Inferior parietal cortex (tissue), 1 donor: ENCODE measurements at regions not wholly inside any gene's neighbourhood (a gene's known extent, or its start where the extent isn't known, plus 50 kb on each side); places are given as distances from the start of the nearest gene placed in this dataset.
"Not testable (repeated sequence)": the region's sequence is repeated elsewhere in the genome, so short reads cannot be mapped to it uniquely, and the experiment has no call there.

ENCODE experiments used
- DNase-seq: peaks from one replicate; pipeline ENCODE4 v3.0.0-alpha.2; 2016; ENCODE audit errors: extremely low spot score

DNA sequence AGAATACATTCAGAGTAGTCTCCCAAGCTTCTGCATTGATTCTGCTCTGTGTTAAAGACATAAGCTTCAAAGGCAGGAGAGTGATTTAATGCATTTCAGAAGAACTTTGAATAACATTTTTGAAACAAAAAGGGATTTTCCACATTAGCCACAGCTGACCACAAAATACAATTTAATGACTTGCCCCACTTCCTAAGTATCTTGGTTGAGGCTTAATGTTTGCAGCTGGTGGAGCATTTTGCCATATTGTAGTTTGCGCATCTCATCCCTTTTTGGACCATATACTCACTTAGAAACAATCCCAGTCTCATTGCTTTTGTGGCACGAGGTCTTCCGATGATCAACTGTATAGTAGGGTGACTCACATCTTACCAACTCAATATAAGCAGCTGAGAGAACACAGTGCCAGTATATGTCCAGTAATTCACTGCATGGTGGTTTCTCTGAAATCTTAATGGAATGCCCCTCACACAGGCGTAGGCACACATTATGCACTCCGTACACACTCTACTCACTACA is 455.8 kb upstream of the PTGER4 start:
- no peak for DNase-seq

DNA sequence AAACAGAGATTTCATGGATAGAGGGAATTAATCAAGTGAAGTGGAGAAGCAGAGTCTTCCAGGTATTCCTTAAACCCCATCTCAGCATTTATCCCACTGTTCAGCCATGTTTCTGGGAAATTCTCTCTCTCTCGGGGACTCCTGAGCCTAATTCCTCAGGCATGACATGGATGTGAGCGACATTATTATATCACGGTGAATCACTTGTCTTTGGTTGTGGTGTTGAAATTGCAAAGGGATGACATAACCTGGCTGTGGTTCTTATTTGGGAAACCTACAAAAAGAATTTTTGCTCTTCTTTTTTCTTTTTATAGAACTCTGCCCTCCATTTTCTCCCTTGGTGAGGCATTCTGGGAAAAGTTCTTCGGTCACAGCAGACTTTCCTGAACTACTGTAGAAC is 457.9 kb upstream of the PTGER4 start:
- DNase-seq, result no peak

DNA sequence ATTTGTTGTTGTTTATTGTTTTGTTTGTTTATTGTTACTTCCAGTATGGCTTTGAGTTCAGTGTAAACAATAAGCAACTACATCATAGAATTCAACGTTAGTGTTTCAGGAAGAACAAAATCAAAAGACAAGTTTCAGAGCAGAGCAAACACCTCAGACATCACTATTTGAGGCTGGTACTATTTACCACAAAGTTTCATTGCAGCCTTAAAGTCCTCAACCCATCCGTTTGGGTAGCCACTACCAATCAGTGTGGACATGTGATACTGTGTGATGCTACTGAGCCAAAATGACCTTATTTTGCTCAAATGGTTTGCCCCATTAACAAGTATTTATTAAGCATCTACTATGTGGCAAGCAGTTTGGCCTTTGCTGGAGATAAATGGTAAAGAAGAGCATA is 458.5 kb upstream of the PTGER4 start:
- DNase-seq, result no peak

DNA sequence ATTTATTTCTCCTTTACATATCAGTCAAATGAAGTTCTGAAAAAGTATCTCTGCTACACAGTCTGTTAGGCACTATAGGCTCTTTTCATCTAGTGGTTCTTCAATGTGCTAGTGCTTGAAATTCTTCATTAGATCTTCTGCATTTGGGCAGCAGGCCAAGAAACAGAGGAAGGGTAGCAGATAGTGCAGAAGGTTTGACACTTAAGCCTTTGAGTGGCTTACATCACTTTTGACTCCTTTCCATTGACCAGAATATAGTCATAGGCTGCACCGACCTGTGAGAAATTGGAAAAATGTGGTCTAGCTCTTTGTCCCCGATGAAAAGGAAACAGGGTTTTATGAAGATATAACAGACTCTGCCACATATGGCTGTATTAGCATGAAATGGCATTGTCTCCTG is 459.5 kb upstream of the PTGER4 start:
- DNase-seq, result no peak

DNA sequence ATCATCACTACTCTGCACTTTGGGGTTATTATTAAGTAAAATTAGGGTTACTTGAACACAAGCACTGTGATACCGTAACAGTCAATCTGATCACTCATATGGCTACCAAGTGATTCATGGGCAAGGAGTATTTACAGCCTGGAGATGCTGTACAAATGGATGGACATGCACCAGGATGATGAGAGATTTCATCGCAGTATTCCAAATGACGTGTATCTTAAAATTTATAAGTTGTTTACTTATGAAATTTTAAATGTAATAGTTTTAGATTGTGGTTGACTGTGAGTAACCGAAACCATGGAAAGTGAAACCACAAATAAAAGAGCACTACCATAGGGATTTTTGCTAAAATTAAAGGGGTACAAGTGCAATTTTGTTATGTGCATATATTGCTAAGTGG is 462.2 kb upstream of the PTGER4 start:
- no peak for DNase-seq

- no peak for DNase-seq
Measured at GRCh38 chr5:40210694-40211093, 469.0 kb upstream of the PTGER4 start.

DNA sequence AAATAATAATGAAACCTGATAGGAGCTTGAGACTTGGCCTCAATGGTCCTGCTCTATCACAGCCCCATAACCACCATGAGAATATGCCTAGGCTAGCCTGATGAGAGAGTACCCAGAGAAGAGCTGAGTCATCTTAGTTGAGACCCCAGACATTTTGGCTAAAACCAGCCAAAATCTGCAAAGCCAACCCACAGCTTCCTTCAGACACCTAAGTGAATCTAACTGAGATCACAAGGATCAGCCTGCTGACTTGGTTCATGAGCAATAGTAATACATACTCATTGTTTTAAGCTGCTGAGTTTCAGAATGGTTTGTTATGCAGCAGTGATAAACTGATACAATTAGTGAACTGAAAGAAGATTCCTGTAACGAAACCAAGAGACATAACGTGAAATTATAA is 473.7 kb upstream of the PTGER4 start:
- no peak for DNase-seq

DNA sequence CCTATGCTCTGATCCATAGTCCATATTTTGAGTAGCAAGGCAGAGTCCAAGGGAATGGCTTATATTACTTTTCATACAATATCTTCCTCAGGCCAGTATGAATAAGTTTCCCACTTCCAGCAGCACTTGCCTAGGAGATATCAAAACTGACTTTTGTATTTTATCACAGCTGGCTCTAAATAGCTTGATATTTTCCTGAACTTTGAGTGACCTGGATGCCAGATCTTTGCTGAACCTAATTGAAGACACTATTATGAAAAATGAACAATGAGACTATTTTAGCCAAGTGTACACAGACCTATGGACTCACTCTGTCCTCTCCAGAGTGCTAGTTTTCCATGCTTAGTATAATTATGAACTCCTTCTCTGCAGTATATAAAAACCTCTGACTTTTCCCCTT is 475.6 kb upstream of the PTGER4 start:
- no peak for DNase-seq

- DNase-seq, result no peak
Measured at GRCh38 chr5:40202814-40203440, 476.8 kb upstream of the PTGER4 start.

DNA sequence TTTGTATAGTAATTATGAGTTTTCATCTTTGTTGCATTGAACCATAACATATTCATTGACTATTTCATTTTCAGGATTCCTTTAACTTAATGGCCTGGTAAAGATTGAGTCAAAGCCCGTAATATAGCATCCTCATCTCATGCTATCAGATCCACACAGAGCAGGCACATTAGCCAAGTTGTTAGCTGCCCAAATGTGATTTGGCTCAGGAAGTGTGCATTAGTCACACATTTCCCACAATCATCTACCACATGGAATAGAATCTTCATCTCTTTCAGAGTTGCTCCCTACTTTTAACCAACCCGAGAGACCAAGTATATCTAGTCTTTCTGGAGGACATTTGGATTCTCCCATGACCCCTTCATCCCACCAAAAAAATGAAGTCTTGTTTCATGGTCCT is 481.0 kb upstream of the PTGER4 start:
- DNase-seq, result no peak

- not testable (repeated sequence) for DNase-seq
Measured at GRCh38 chr5:40195574-40195973, 484.1 kb upstream of the PTGER4 start.

GRCh38 chr5:40191150-40191549 is 488.6 kb upstream of the PTGER4 start:
- no peak for DNase-seq

- no peak for DNase-seq
Measured at GRCh38 chr5:40172721-40173120, 507.0 kb upstream of the PTGER4 start.

GRCh38 chr5:40171971-40172370 is 507.7 kb upstream of the PTGER4 start:
- no peak for DNase-seq

GRCh38 chr5:40167283-40167682 is 512.4 kb upstream of the PTGER4 start:
- DNase-seq, result no peak

DNA sequence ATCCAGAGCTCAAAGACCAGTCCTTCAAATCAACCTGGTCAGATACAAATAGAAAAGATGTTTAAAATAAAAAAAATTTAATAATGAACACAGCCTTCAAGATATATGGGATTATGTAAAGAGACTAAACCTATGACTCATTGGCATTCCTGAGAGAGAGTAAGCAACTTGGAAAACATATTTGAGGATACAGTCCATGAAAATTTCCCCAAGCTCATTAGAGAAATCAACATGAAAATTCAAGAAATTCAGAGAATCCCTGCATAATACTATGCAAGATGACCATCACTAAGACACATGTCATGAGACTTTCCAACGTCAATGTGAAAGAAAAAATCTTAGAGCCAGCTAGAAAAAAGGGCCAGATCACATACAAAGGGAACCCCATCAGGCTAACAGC is 512.9 kb upstream of the PTGER4 start:
- no peak for DNase-seq

DNA sequence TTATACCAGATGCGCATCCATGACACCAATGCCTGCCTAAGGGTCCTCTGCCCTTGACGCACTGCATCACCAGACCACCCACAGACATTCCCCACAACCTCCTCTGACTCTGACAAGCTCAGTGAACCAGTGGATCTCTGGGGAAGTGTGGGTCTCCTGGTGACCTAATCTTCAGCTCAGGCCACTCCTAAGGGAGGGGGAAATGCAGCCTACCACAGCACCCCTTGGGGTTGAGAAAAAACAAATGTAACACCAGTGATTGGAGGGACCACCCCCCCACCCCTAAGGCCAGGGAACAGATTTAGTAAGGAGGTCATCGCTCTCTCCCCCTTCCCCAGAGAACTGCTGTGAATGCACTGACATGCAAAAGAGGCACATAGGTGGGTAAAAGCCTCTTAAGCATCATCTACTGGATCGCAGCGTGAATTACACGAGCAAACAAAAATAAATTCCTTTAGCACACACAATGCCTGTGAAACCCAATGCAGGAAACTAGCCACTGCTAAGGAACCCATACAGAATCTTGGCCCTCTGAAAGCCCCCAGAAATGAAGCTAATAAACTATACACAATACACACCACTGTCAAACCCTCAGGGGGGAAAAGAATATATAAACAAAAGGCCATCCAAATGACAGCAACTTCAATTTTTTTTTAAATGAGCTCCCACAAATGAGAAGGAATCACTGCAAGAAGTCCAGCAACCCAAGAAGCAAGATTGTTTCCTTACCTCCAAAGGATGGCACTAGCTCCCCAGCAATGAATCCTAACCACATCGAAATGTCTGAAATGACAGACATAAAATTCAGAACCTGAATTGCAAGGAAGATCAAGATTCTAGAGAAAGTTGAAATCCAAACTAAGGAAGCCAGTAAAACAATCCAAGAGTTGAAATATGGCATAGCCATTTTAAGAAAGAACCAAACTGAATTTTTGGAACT is 513.7 kb upstream of the PTGER4 start:
- no peak for DNase-seq

DNA sequence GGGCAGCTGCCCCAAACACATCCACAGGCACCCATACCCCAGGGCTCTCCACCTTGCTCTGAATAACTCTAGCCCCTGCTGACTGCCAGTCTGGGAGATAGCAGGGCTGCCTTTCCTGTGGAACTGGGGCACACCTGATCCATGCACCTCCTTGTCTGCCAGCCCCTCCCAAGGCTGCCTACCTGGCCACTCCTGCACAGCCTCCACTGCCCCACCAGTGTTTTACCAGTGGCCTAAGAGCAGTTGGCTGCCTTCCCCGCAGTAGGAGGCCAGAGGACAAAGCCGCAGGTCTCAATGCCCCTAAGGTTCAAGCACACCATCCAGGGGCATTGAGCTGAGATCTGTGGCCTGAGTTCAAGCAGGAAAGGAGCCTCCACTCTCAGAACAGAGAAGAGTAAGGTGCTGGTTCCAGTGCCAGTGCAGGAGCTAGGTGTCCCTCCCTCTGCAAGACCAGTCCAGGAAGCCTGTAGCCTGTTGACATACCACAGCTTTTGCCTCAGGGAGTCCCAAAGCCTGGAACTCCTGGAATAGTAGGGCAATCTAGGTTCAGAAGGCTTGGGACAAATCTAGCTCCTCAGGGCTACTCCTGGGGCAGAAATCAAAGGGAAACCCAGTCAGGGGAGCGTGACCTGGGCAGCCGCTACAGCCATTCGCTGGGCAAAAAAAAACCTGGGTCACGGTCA is 514.5 kb upstream of the PTGER4 start:
- no peak for DNase-seq

- DNase-seq, result no peak
Measured at GRCh38 chr5:40160435-40160834, 519.3 kb upstream of the PTGER4 start.

DNA sequence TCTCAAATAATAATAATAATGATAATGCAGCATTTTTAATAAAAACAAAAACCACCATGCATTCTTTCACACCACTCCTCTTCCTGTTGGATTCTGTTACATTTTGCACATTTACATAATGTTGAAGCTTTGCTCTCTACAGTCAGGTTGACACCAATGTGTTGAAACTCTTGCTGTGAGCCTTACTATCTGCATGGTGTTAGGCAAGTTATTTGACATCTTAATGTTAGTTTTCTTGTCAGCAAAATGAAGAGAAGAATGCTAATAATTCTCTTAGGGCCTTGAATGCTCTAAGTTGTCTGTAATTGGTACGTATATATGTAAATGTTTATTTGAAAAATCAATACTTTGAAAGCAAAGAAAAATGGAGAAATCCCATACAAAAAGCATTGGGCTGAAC is 525.5 kb upstream of the PTGER4 start:
- no peak for DNase-seq

DNA sequence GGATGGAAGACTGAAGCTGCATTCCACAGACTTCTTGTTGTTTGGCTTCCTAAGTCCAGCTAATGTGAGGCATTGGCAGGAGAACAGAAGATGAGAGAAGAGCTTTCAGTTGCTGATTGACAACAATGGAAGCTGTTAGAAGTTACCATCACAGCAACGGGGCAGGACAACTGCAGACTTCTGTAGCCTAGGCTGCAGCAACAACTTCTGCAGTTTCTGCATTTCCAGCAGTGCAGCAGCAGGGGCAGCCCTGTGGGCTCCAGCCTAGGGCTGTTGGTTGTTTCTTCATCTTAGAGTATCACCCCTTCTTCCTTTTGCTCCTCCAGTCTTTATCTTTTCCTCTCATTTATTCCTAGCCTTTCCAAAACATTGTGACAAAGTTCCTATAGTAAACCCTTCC is 528.8 kb upstream of the PTGER4 start:
- DNase-seq, result peak; percentile 3

- no peak for DNase-seq
Measured at GRCh38 chr5:40141896-40142295, 537.8 kb upstream of the PTGER4 start.

DNA sequence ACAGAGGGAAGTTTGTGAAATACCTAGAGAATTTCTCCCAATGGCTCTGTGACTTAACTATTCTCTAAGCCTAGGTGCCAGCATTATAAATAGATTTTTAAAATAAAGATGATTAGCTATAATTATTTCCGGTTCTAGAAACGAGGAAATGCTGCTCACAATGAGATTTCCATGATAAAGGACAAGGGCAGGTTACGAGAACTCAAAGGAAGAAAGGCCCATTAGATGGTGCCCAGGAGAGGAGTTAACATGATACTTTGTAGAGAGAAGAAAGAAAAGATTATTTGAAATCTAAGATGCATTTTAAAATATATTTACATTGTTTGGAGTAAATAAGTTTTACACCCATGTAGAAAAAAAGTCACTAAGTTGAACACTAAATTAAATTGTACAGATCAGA is 538.3 kb upstream of the PTGER4 start:
- no peak for DNase-seq
